Ovary (tissue), 3 donors: ENCODE measurements at regions not wholly inside any gene's neighbourhood (a gene's known extent, or its start where the extent isn't known, plus 50 kb on each side); places are given as distances from the start of the nearest gene placed in this dataset.
"Not testable (repeated sequence)": the region's sequence is repeated elsewhere in the genome, so short reads cannot be mapped to it uniquely, and the experiment has no call there.

ENCODE experiments used
- EP300 ChIP-seq: sonication (generic); formaldehyde crosslinking; IDR thresholded peaks from one replicate; pipeline ENCODE4 v1.6.1; 2017; ENCODE audit warnings: antibody characterized with exemption
- POLR2A ChIP-seq: fragments of 450-650 bp; IDR thresholded peaks from one replicate; pipeline ENCODE4 v1.6.1; 2017; ENCODE audit warnings: antibody characterized with exemption, mild to moderate bottlenecking, moderate library complexity
- TF ChIP-seq, protein P1 (sequence below), 3 donors: fragments of 450-650 bp in 2 of 3; fragments of 200-600 bp in 1 of 3; IDR thresholded peaks; one replicate each; pipeline versions ENCODE4 v1.5.1 to v1.8.0; 2016 to 2022; ENCODE audit warnings: antibody characterized with exemption in 3 of 3, mild to moderate bottlenecking in 1 of 3
- donor health status: DM: no; HTN: no; CAD: no.

GRCh38 chr7:76955124-76955523, 77.0 kb downstream of the SPDYE17 start:
- TF ChIP-seq, protein P1, sequence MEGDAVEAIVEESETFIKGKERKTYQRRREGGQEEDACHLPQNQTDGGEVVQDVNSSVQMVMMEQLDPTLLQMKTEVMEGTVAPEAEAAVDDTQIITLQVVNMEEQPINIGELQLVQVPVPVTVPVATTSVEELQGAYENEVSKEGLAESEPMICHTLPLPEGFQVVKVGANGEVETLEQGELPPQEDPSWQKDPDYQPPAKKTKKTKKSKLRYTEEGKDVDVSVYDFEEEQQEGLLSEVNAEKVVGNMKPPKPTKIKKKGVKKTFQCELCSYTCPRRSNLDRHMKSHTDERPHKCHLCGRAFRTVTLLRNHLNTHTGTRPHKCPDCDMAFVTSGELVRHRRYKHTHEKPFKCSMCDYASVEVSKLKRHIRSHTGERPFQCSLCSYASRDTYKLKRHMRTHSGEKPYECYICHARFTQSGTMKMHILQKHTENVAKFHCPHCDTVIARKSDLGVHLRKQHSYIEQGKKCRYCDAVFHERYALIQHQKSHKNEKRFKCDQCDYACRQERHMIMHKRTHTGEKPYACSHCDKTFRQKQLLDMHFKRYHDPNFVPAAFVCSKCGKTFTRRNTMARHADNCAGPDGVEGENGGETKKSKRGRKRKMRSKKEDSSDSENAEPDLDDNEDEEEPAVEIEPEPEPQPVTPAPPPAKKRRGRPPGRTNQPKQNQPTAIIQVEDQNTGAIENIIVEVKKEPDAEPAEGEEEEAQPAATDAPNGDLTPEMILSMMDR (IDR thresholded peaks at IDR 0.05), result not testable (repeated sequence)
- TF ChIP-seq POLR2A, EP300: not testable (repeated sequence)
